ENCODE measurements at regions not wholly inside any gene's neighbourhood (a gene's known extent, or its start where the extent isn't known, plus 50 kb on each side); places are given as distances from the start of the nearest gene placed in this dataset.
"Not testable (repeated sequence)": the region's sequence is repeated elsewhere in the genome, so short reads cannot be mapped to it uniquely, and the experiment has no call there.

- Histone ChIP-seq H3K27me3 (ENCODE audit: control insufficient read depth, insufficient read depth, low read length) (peaks cover 43% of the 10 kb centered on the region), H3K9me3 (ENCODE audit: control insufficient read depth, insufficient read depth, low read length) (no peaks in the 10 kb centered on the region), H3K9ac (ENCODE audit: low read depth, low read length) (no peak overlapping the region), H3K4me3 (ENCODE audit: low read depth, low read length) (no peak overlapping the region), H3K4me1 (ENCODE audit: control insufficient read depth, insufficient read depth, low read length) (peaks cover 3% of the 10 kb centered on the region), H3K36me3 (ENCODE audit: control insufficient read depth, insufficient read depth, low read length) (no peaks in the 10 kb centered on the region)
Measured at GRCh38 chr10:85491652-85492051, 874.9 kb downstream of the GRID1 start.

GRCh38 chr10:85492684-85493083 lies 873.9 kb downstream of the GRID1 start:
- H3K27me3 ChIP-seq (ENCODE audit: control insufficient read depth, insufficient read depth, low read length), result peaks cover 43% of the 10 kb centered on the region
- no peak overlapping the region for H3K4me3 ChIP-seq (ENCODE audit: low read depth, low read length)
- no peaks in the 10 kb centered on the region for H3K36me3 ChIP-seq (ENCODE audit: control insufficient read depth, insufficient read depth, low read length)
- peaks cover 3% of the 10 kb centered on the region for H3K4me1 ChIP-seq (ENCODE audit: control insufficient read depth, insufficient read depth, low read length)
- H3K9ac ChIP-seq (ENCODE audit: low read depth, low read length), result no peak overlapping the region
- no peaks in the 10 kb centered on the region for H3K9me3 ChIP-seq (ENCODE audit: control insufficient read depth, insufficient read depth, low read length)

- Histone ChIP-seq H3K9me3 (ENCODE audit: control insufficient read depth, insufficient read depth, low read length) (no peaks in the 10 kb centered on the region), H3K4me3 (ENCODE audit: low read depth, low read length) (no peak overlapping the region), H3K36me3 (ENCODE audit: control insufficient read depth, insufficient read depth, low read length) (no peaks in the 10 kb centered on the region), H3K9ac (ENCODE audit: low read depth, low read length) (no peak overlapping the region), H3K27me3 (ENCODE audit: control insufficient read depth, insufficient read depth, low read length) (peaks cover 43% of the 10 kb centered on the region), H3K4me1 (ENCODE audit: control insufficient read depth, insufficient read depth, low read length) (peaks cover 3% of the 10 kb centered on the region)
Measured at GRCh38 chr10:85493703-85494102, 872.9 kb downstream of the GRID1 start.

- not testable (repeated sequence) for H3K4me1 ChIP-seq (ENCODE audit: control insufficient read depth, insufficient read depth, low read length); H3K27me3 ChIP-seq (ENCODE audit: control insufficient read depth, insufficient read depth, low read length); H3K4me3 ChIP-seq (ENCODE audit: low read depth, low read length); H3K9me3 ChIP-seq (ENCODE audit: control insufficient read depth, insufficient read depth, low read length); H3K9ac ChIP-seq (ENCODE audit: low read depth, low read length); H3K36me3 ChIP-seq (ENCODE audit: control insufficient read depth, insufficient read depth, low read length)
Measured at GRCh38 chr10:85504641-85505040, 862.0 kb downstream of the GRID1 start.

GRCh38 chr10:85508159-85508558 lies 858.4 kb downstream of the GRID1 start:
- Histone ChIP-seq H3K9ac (ENCODE audit: low read depth, low read length) (no peak overlapping the region), H3K9me3 (ENCODE audit: control insufficient read depth, insufficient read depth, low read length) (peaks cover 5% of the 10 kb centered on the region), H3K4me3 (ENCODE audit: low read depth, low read length) (no peak overlapping the region), H3K36me3 (ENCODE audit: control insufficient read depth, insufficient read depth, low read length) (no peaks in the 10 kb centered on the region), H3K27me3 (ENCODE audit: control insufficient read depth, insufficient read depth, low read length) (no peaks in the 10 kb centered on the region), H3K4me1 (ENCODE audit: control insufficient read depth, insufficient read depth, low read length) (peaks cover 2% of the 10 kb centered on the region)

GRCh38 chr10:85510682-85511081 lies 855.9 kb downstream of the GRID1 start:
- no peaks in the 10 kb centered on the region for H3K27me3 ChIP-seq (ENCODE audit: control insufficient read depth, insufficient read depth, low read length)
- H3K9ac ChIP-seq (ENCODE audit: low read depth, low read length), result no peak overlapping the region
- H3K4me3 ChIP-seq (ENCODE audit: low read depth, low read length), result no peak overlapping the region
- no peaks in the 10 kb centered on the region for H3K36me3 ChIP-seq (ENCODE audit: control insufficient read depth, insufficient read depth, low read length)
- no peaks in the 10 kb centered on the region for H3K9me3 ChIP-seq (ENCODE audit: control insufficient read depth, insufficient read depth, low read length)
- H3K4me1 ChIP-seq (ENCODE audit: control insufficient read depth, insufficient read depth, low read length), result peaks cover 10% of the 10 kb centered on the region

GRCh38 chr10:85513436-85513835 lies 853.2 kb downstream of the GRID1 start:
- peaks cover 10% of the 10 kb centered on the region for H3K4me1 ChIP-seq (ENCODE audit: control insufficient read depth, insufficient read depth, low read length)
- no peak overlapping the region for H3K4me3 ChIP-seq (ENCODE audit: low read depth, low read length)
- no peaks in the 10 kb centered on the region for H3K36me3 ChIP-seq (ENCODE audit: control insufficient read depth, insufficient read depth, low read length)
- H3K27me3 ChIP-seq (ENCODE audit: control insufficient read depth, insufficient read depth, low read length), result no peaks in the 10 kb centered on the region
- H3K9ac ChIP-seq (ENCODE audit: low read depth, low read length), result no peak overlapping the region
- no peaks in the 10 kb centered on the region for H3K9me3 ChIP-seq (ENCODE audit: control insufficient read depth, insufficient read depth, low read length)

- no peaks in the 10 kb centered on the region for H3K27me3 ChIP-seq (ENCODE audit: control insufficient read depth, insufficient read depth, low read length)
- H3K36me3 ChIP-seq (ENCODE audit: control insufficient read depth, insufficient read depth, low read length), result no peaks in the 10 kb centered on the region
Measured at GRCh38 chr10:85515316-85515715, 851.3 kb downstream of the GRID1 start.

GRCh38 chr10:85524001-85524666 lies 842.5 kb downstream of the GRID1 start:
- Histone ChIP-seq H3K9ac (ENCODE audit: low read depth, low read length) (no peak overlapping the region), H3K9me3 (ENCODE audit: control insufficient read depth, insufficient read depth, low read length) (no peaks in the 10 kb centered on the region), H3K36me3 (ENCODE audit: control insufficient read depth, insufficient read depth, low read length) (no peaks in the 10 kb centered on the region), H3K27me3 (ENCODE audit: control insufficient read depth, insufficient read depth, low read length) (no peaks in the 10 kb centered on the region), H3K4me1 (ENCODE audit: control insufficient read depth, insufficient read depth, low read length) (no peaks in the 10 kb centered on the region), H3K4me3 (ENCODE audit: low read depth, low read length) (no peak overlapping the region)

More at GRCh38 chr10:85515316-85515715, 851.3 kb downstream of the GRID1 start:
- H3K9me3 ChIP-seq (ENCODE audit: control insufficient read depth, insufficient read depth, low read length), result no peaks in the 10 kb centered on the region
- H3K4me1 ChIP-seq (ENCODE audit: control insufficient read depth, insufficient read depth, low read length), result peaks cover 10% of the 10 kb centered on the region
- H3K9ac ChIP-seq (ENCODE audit: low read depth, low read length), result no peak overlapping the region
- H3K4me3 ChIP-seq (ENCODE audit: low read depth, low read length), result no peak overlapping the region

- Histone ChIP-seq H3K9ac (ENCODE audit: low read depth, low read length) (no peak overlapping the region), H3K9me3 (ENCODE audit: control insufficient read depth, insufficient read depth, low read length) (no peaks in the 10 kb centered on the region), H3K36me3 (ENCODE audit: control insufficient read depth, insufficient read depth, low read length) (no peaks in the 10 kb centered on the region), H3K27me3 (ENCODE audit: control insufficient read depth, insufficient read depth, low read length) (no peaks in the 10 kb centered on the region), H3K4me3 (ENCODE audit: low read depth, low read length) (no peak overlapping the region), H3K4me1 (ENCODE audit: control insufficient read depth, insufficient read depth, low read length) (peaks cover 8% of the 10 kb centered on the region)
Measured at GRCh38 chr10:85527616-85528317, 838.8 kb downstream of the GRID1 start.

- Histone ChIP-seq H3K4me1 (ENCODE audit: control insufficient read depth, insufficient read depth, low read length) (peaks cover 8% of the 10 kb centered on the region), H3K9me3 (ENCODE audit: control insufficient read depth, insufficient read depth, low read length) (no peaks in the 10 kb centered on the region), H3K27me3 (ENCODE audit: control insufficient read depth, insufficient read depth, low read length) (no peaks in the 10 kb centered on the region), H3K4me3 (ENCODE audit: low read depth, low read length) (no peak overlapping the region), H3K36me3 (ENCODE audit: control insufficient read depth, insufficient read depth, low read length) (no peaks in the 10 kb centered on the region), H3K9ac (ENCODE audit: low read depth, low read length) (no peak overlapping the region)
Measured at GRCh38 chr10:85528318-85528652, 838.3 kb downstream of the GRID1 start.

GRCh38 chr10:85531706-85532105 lies 834.9 kb downstream of the GRID1 start:
- no peak overlapping the region for H3K9ac ChIP-seq (ENCODE audit: low read depth, low read length)
- no peaks in the 10 kb centered on the region for H3K36me3 ChIP-seq (ENCODE audit: control insufficient read depth, insufficient read depth, low read length)
- no peaks in the 10 kb centered on the region for H3K27me3 ChIP-seq (ENCODE audit: control insufficient read depth, insufficient read depth, low read length)

More at GRCh38 chr10:85531706-85532105, 834.9 kb downstream of the GRID1 start:
- Histone ChIP-seq H3K9me3 (ENCODE audit: control insufficient read depth, insufficient read depth, low read length) (no peaks in the 10 kb centered on the region), H3K4me3 (ENCODE audit: low read depth, low read length) (no peak overlapping the region), H3K4me1 (ENCODE audit: control insufficient read depth, insufficient read depth, low read length) (peaks cover 11% of the 10 kb centered on the region)

Data from iPS-15b (cell line).